B cell (primary cell): ENCODE measurements at regions not wholly inside any gene's neighbourhood (a gene's known extent, or its start where the extent isn't known, plus 50 kb on each side); places are given as distances from the start of the nearest gene placed in this dataset.

Source experiments
- EZH2 ChIP-seq: IDR thresholded peaks from 2 replicates; pipeline ENCODE4 v1.6.1; 2012; ENCODE audit warnings: borderline replicate concordance, low read depth, mild to moderate bottlenecking, moderate library complexity, low read length; ENCODE audit not compliant: insufficient read depth, poor library complexity, severe bottlenecking
- TF ChIP-seq, protein P1 (sequence below): fragments of 200-600 bp; IDR thresholded peaks from one replicate; pipeline ENCODE4 v1.8.0; 2022; ENCODE audit warnings: antibody characterized with exemption, mild to moderate bottlenecking

GRCh38 chr12:102249079-102249841, 51.6 kb upstream of the PMCH start:
- TF ChIP-seq, protein P1, sequence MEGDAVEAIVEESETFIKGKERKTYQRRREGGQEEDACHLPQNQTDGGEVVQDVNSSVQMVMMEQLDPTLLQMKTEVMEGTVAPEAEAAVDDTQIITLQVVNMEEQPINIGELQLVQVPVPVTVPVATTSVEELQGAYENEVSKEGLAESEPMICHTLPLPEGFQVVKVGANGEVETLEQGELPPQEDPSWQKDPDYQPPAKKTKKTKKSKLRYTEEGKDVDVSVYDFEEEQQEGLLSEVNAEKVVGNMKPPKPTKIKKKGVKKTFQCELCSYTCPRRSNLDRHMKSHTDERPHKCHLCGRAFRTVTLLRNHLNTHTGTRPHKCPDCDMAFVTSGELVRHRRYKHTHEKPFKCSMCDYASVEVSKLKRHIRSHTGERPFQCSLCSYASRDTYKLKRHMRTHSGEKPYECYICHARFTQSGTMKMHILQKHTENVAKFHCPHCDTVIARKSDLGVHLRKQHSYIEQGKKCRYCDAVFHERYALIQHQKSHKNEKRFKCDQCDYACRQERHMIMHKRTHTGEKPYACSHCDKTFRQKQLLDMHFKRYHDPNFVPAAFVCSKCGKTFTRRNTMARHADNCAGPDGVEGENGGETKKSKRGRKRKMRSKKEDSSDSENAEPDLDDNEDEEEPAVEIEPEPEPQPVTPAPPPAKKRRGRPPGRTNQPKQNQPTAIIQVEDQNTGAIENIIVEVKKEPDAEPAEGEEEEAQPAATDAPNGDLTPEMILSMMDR, result no peak
- no peak for TF ChIP-seq EZH2
